SH-SY5Y (cell line): ENCODE measurements at regions not wholly inside any gene's neighbourhood (a gene's known extent, or its start where the extent isn't known, plus 50 kb on each side); places are given as distances from the start of the nearest gene placed in this dataset.

Source experiments
- GATA2 ChIP-seq: IDR thresholded peaks from 2 replicates; pipeline ENCODE4 v1.6.1; 2011; ENCODE audit warnings: mild to moderate bottlenecking, low read depth, low read length
- GATA3 ChIP-seq: IDR thresholded peaks from 2 replicates; pipeline ENCODE4 v1.6.1; 2011; ENCODE audit warnings: low read depth, mild to moderate bottlenecking, low read length, moderate library complexity

GRCh38 chr7:153457746-153458145, 594.5 kb upstream of the DPP6 start:
- TF ChIP-seq GATA2: no peak
- TF ChIP-seq GATA3: no peak
